Middle frontal gyrus (tissue), 1 donor: ENCODE measurements at regions not wholly inside any gene's neighbourhood (a gene's known extent, or its start where the extent isn't known, plus 50 kb on each side); places are given as distances from the start of the nearest gene placed in this dataset.

ENCODE experiments used
- DNase-seq: peaks from one replicate; pipeline ENCODE4 v3.0.0-alpha.2; 2015; ENCODE audit warnings: low spot score; ENCODE audit errors: extremely low spot score

DNA sequence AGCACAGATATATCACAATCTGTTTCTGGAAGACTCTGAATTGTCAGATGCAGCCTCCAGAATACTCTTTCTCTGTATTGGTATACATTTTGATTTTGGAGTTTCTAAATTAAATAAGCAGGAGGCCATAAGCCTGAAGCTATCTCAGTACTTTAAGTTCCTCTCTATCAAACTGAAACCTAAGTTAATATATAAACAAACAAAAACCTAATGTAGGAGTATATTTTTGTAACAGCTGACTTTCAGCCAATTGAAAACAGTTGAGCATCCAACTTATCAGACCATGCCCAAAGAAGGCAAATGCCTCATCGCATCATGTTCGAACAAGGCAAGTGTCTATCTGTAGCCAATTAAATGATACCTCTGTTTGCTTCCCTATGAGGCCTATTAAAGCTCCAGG lies 1054.4 kb downstream of the AMY1C start:
- DNase-seq = no peak

DNA sequence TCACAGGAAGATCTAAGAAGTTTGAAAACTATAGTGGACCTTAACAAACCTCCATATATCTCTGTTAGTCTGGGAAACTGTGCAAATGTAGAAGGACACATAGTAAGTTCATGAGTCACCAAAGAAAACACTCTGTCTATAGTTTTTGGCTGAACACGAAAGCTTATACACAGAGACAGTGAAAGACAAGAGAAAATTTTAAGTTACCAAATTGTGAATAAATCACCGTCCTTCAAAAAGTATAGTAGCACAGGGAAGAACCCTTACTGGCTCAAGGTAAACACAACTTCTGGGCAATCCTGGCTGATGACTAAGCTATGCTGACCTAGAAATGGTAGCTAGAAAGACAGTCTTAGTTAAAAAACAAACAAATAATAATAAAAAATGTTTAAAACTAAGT lies 1057.9 kb downstream of the AMY1C start:
- no peak for DNase-seq

DNA sequence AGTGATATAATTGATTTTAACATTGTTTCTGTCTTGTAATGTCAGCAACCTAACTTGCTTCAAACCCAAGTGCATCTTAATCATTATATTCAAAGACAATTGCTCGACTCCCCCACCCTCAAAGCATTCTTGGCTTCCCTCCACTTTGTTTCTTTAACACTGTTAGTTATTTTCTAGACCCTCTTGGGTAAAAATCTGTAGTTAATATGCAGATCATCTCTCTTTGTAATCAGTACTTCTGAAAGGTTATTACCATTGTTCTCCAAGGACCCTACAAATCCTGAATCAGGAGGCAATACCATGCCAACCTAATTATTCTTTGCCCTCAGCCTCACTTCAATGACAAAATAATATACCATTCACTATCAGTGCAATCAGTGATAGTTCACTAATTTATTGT lies 1075.7 kb downstream of the AMY1C start:
- DNase-seq = no peak

DNA sequence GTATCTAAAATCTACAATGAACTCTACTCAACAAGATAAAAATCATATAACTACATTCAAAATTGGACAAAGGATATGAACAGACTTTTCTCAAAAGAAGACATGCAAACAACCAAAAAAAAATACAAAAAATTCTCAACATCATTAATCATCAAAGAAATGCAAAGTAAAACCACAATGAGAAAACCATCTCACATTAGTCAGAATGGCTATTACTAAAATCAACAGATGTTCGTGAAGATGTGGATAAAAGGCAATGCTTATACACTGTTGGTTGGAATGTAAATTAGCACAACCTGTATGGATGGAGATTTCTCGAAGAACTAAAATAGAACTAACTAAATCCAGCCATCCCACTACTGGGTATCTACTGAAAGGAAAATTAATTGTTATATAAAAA lies 1080.8 kb downstream of the AMY1C start:
- no peak for DNase-seq

GRCh38 chr1:104852151-104852550 lies 1102.5 kb downstream of the AMY1C start:
- DNase-seq = no peak

- DNase-seq = no peak
Observed at GRCh38 chr1:104853276-104853675, 1103.6 kb downstream of the AMY1C start.

GRCh38 chr1:104854529-104854928 lies 1104.8 kb downstream of the AMY1C start:
- DNase-seq = no peak

DNA sequence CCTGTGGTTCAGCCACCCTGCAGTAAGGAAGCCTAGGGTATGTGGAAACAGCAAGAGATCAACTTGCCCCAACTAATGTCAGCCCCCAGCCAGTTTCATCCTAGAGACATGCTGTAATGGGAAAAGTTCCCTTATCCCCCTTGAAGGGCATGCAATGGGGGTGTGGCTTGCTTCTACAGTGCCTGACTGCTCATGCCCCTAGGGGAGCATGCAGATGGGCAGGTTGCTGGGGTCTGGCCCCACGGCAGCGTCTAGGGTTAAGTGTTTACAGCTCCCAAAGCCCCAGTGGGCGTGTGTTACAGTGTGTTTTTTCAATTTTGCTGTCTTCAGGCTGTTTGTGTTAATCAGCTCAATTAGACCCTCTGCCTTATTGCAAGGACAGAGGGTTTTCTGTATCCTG lies 1105.9 kb downstream of the AMY1C start:
- DNase-seq = no peak

DNA sequence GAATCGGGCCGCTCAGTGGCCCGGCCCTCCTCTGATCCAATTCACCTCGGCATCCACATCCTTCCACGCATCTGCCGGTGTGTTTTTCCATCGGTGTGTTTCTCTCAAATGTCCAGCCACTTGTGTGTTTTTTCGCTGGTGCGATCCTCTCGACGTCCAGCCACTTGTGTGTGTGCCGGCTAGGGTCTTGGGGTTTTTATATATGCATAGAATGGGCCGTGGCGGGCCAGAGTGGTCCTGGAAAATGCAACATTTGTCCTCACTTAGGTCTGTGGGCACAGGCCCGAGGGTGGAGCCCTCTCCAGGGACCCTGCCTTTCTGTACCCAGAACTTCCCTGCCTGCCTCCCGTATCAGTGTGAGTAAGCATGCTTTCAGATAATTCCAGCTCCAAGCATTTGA lies 1106.4 kb downstream of the AMY1C start:
- DNase-seq = no peak

GRCh38 chr1:104856518-104856917 lies 1106.8 kb downstream of the AMY1C start:
- no peak for DNase-seq

- no peak for DNase-seq
Observed at GRCh38 chr1:104868794-104869193, 1119.1 kb downstream of the AMY1C start.

DNA sequence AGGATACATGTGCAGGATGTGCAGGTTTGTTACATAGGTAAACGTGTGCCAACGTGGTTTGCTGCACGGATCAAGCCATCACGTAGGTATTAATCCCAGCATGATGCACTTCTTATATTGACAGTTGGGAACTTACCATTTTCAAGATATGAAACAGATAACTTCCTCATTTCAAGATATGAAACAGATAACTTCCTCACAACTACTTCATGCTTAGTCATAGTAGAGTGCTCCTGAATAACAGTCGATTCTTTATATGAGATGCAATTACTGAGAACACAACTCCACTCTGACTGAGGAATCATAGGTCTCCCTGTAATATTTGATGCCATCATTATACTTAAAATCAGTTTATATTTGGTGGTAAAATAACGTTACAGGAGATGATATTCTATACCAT lies 1124.3 kb downstream of the AMY1C start:
- DNase-seq = no peak

GRCh38 chr1:104878203-104878909 lies 1128.7 kb downstream of the AMY1C start:
- no peak for DNase-seq

DNA sequence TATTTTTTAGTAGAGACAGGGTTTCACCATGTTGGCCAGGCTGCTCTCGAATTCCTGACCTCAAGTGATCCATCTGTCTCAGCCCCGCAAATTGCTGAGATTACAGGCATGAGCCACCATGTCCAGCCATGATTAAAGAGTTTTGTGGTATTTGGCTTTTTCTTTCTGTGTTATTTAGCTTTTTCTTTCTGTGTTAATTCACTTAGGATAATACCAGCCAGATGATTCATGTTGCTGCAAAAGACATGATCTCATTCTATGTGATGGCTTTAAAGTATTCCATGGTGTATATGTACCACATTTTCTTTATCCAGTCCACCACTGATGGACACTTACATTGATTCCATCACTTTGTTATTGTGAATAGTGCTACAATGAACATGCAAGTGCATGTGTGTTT lies 1135.2 kb downstream of the AMY1C start:
- DNase-seq = no peak

GRCh38 chr1:104905322-104905721 lies 1155.6 kb downstream of the AMY1C start:
- DNase-seq = no peak

DNA sequence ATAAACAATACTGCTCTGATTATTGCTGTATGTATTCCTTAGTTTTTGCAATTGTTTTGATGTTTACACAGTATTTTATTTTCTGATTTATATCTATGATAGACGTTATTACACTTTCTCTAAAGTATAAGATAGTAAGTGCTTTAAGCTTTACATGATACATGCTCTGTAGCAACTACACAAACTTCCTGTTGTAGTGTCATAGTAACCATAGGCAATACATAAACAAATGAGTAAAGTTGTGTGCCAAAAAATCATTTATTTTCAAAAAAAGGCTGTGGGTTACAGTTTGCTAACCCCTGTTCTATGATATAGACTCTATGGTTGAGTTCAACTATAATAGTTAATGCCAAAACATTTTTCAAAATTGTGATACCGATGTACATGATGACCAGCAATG lies 1156.4 kb downstream of the AMY1C start:
- DNase-seq = no peak

DNA sequence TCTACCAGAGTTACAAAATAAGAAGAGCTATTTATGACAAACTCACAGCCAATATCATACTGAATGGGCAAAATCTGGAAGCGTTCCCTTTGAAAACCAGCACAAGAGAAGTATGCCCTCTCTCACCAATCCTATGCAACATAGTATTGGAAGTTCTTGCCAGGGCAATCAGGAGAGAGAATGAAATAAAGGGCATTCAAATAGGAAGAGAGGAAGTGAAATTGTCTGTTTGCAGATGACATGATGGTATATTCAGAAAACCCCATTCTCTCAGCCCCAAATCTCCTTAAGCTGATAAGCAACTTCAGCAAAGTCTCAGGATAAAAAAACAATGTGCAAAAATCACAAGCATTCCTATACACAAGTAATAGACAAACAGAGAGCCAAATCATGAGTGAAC lies 1169.5 kb downstream of the AMY1C start:
- no peak for DNase-seq

DNA sequence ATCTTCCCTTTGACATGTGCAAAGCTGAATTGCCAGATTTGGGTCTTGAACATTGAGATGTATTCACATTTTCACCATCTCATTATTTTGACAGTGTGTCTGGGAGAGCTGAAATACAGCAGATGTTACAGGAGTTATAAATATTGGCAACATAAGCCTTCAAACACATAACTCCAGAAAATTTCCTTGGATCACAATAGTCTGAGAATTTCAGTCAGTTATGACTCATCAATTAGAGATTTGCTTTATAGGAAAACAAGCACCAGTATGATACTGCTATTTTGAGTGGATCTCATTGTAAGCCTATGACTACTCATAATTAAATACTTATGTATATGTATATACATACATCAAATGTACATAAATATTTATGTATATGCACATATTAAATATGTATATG lies 1171.8 kb downstream of the AMY1C start:
- DNase-seq = peak; percentile 8

- no peak for DNase-seq
Observed at GRCh38 chr1:104923075-104923474, 1173.4 kb downstream of the AMY1C start.

DNA sequence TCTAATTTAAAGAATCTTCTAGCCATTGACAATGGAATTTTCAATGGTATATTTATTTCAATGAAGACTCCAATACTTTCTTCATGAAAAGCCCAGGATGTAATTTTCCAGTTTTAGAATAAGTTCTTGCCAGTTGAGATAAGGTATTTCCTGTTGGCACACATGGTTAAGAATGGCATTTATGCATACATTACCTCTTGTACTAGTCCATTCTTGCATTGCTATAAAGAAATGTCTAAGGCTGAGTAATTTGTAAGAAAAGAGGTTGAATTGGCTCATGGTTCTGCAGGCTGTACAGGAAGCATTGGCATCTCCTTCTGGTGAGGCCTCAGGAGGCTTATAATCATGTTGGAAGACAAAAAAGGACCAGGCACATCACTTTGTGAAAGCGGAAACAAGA lies 1179.6 kb downstream of the AMY1C start:
- no peak for DNase-seq

DNA sequence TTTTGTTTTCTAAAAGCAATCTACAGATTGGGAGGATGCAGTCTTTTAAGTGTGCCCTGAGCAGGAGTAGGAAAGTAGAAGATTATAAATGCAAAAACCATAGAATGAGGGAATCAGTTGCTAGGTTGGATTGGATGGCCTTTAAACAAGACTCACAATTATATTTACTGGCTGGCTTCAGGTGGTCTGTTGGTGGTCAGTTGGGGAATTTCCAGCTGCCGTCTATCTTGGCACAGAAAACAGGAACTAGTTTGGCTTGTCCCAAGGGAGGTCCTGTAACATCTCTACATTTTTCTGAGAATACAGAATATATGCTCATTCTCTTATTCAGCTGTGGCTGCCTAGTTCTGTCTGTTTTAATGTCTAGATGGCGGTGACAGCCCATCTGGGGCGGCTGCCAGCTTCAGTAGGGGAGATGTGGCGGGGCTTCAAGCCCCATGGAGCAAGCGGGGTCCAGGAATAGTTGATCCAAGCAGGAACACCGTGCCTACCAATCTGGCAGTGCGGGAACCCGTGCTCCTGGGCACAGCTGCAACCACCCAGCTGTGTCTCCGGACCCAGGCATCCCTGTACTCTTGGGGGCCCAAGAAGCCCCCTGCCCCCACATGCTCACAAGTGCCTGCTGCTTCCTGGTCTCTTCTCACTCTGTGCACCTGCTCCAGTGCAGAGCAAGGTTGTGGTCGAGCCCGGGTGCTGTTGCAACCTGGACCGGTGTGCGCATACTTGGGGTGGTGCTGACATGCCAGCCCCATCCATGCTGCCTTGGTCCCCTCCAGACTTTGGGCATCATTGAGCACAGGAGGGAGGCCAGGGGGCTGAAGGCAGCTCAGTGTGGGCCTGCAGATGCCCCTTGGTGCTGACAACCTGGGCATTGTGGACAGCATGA lies 1182.6 kb downstream of the AMY1C start:
- DNase-seq = no peak

- no peak for DNase-seq
Observed at GRCh38 chr1:104932949-104933679, 1183.4 kb downstream of the AMY1C start.
